HL-60/S4 treated with retinoic acid at 250 ng/mL for 4 days and 3 days (cell line): ENCODE measurements at regions not wholly inside any gene's neighbourhood (a gene's known extent, or its start where the extent isn't known, plus 50 kb on each side); places are given as distances from the start of the nearest gene placed in this dataset.

Experiments
- in situ Hi-C: fragments of 300-500 bp; cut with MboI; formaldehyde crosslinking; loops from 2 replicates; pipeline ENCODE4 v1.7.0; 2022; ENCODE audit warnings: low sequenced_read_pairs

GRCh38 chr18:59057493-59057795 lies 82.2 kb upstream of the SEC11C start:
- in situ Hi-C loops = no loop called here

GRCh38 chr18:59057969-59058368 lies 81.7 kb upstream of the SEC11C start:
- in situ Hi-C loops = no loop called here

GRCh38 chr18:59059140-59059539 lies 80.5 kb upstream of the SEC11C start:
- in situ Hi-C loops = no loop called here

- in situ Hi-C loops = no loop called here
These were observed 79.1 kb upstream of the SEC11C start for GRCh38 chr18:59060551-59060950.

GRCh38 chr18:59061914-59062642 lies 77.6 kb upstream of the SEC11C start:
- in situ Hi-C loops = no loop called here

GRCh38 chr18:59062643-59063006 lies 77.1 kb upstream of the SEC11C start:
- in situ Hi-C loops = no loop called here

GRCh38 chr18:59063300-59063906 lies 76.3 kb upstream of the SEC11C start:
- in situ Hi-C loops = no loop called here

- in situ Hi-C loops = no loop called here
These were observed 75.8 kb upstream of the SEC11C start for GRCh38 chr18:59063912-59064311.

GRCh38 chr18:59065684-59066083 lies 74.0 kb upstream of the SEC11C start:
- in situ Hi-C loops = no loop called here

- in situ Hi-C loops = no loop called here
These were observed 71.8 kb upstream of the SEC11C start for GRCh38 chr18:59067873-59068272.

GRCh38 chr18:59068276-59069071 lies 71.2 kb upstream of the SEC11C start:
- in situ Hi-C loops = no loop called here

GRCh38 chr18:59070181-59070912 lies 69.3 kb upstream of the SEC11C start:
- in situ Hi-C loops = loop anchor here (10.0 kb wide), 1 partner anchor 276 kb away; no protein-coding TSS in a partner anchor

- in situ Hi-C loops = loop anchor here (10.0 kb wide), 1 partner anchor 278 kb away; no protein-coding TSS in a partner anchor
These were observed 66.8 kb upstream of the SEC11C start for GRCh38 chr18:59072727-59073421.

GRCh38 chr18:59075923-59076322 lies 63.8 kb upstream of the SEC11C start:
- in situ Hi-C loops = loop anchor here (10.0 kb wide), 1 partner anchor 281 kb away; no protein-coding TSS in a partner anchor

GRCh38 chr18:59079264-59079663 lies 60.4 kb upstream of the SEC11C start:
- in situ Hi-C loops = loop anchor here (10.0 kb wide), 1 partner anchor 284 kb away; no protein-coding TSS in a partner anchor

GRCh38 chr18:59079687-59080501 lies 59.8 kb upstream of the SEC11C start:
- in situ Hi-C loops = loop anchor here (10.0 kb wide), 1 partner anchor 285 kb away; no protein-coding TSS in a partner anchor

- in situ Hi-C loops = no loop called here
These were observed 56.4 kb upstream of the SEC11C start for GRCh38 chr18:59083136-59083818.

GRCh38 chr18:59085126-59085794 lies 54.4 kb upstream of the SEC11C start:
- in situ Hi-C loops = no loop called here
